HG03175 (cell line): ENCODE measurements at regions not wholly inside any gene's neighbourhood (a gene's known extent, or its start where the extent isn't known, plus 50 kb on each side); places are given as distances from the start of the nearest gene placed in this dataset.
"Not testable (repeated sequence)": the region's sequence is repeated elsewhere in the genome, so short reads cannot be mapped to it uniquely, and the experiment has no call there.

Source experiments
- ATAC-seq: cut with Tn5 transposase; IDR thresholded peaks from one replicate; pipeline ENCODE4 v1.9.1; 2021; ENCODE audit warnings: mild to moderate bottlenecking, moderate library complexity; ENCODE audit not compliant: unreplicated experiment

- no peak for ATAC-seq
These were observed 1360.1 kb downstream of the REEP3 start for GRCh38 chr10:64881257-64881656.

- no peak for ATAC-seq
These were observed 1375.4 kb downstream of the REEP3 start for GRCh38 chr10:64896582-64896981.

GRCh38 chr10:64906311-64906710, 1385.1 kb downstream of the REEP3 start:
- ATAC-seq = not testable (repeated sequence)

- ATAC-seq = not testable (repeated sequence)
These were observed 1403.1 kb downstream of the REEP3 start for GRCh38 chr10:64924306-64924705.

- no peak for ATAC-seq
These were observed 1430.8 kb downstream of the REEP3 start for GRCh38 chr10:64952042-64952441.

GRCh38 chr10:64956441-64956840, 1435.2 kb downstream of the REEP3 start:
- no peak for ATAC-seq

GRCh38 chr10:64959116-64959515, 1437.9 kb downstream of the REEP3 start:
- ATAC-seq = no peak

GRCh38 chr10:64959883-64960282, 1438.7 kb downstream of the REEP3 start:
- ATAC-seq = no peak

GRCh38 chr10:64973391-64973790, 1452.2 kb downstream of the REEP3 start:
- ATAC-seq = no peak

- ATAC-seq = no peak
These were observed 1454.9 kb downstream of the REEP3 start for GRCh38 chr10:64976150-64976549.

GRCh38 chr10:64977915-64978314, 1456.7 kb downstream of the REEP3 start:
- ATAC-seq = no peak

GRCh38 chr10:64996886-64997285, 1475.7 kb downstream of the REEP3 start:
- no peak for ATAC-seq

- ATAC-seq = no peak
These were observed 1489.6 kb downstream of the REEP3 start for GRCh38 chr10:65010845-65011244.

- no peak for ATAC-seq
These were observed 1496.3 kb downstream of the REEP3 start for GRCh38 chr10:65017523-65017922.

- ATAC-seq = no peak
These were observed 1503.7 kb downstream of the REEP3 start for GRCh38 chr10:65024886-65025285.

GRCh38 chr10:65030263-65030662, 1509.1 kb downstream of the REEP3 start:
- ATAC-seq = no peak

- ATAC-seq = no peak
These were observed 1511.9 kb downstream of the REEP3 start for GRCh38 chr10:65032867-65033769.

- no peak for ATAC-seq
These were observed 1512.8 kb downstream of the REEP3 start for GRCh38 chr10:65033957-65034356.

- no peak for ATAC-seq
These were observed 1519.6 kb downstream of the REEP3 start for GRCh38 chr10:65040796-65041195.

- ATAC-seq = no peak
These were observed 1520.1 kb downstream of the REEP3 start for GRCh38 chr10:65041307-65041706.

GRCh38 chr10:65042496-65042895, 1521.3 kb downstream of the REEP3 start:
- no peak for ATAC-seq

GRCh38 chr10:65046831-65047230, 1525.6 kb downstream of the REEP3 start:
- ATAC-seq = no peak

GRCh38 chr10:65052111-65052510, 1530.9 kb downstream of the REEP3 start:
- not testable (repeated sequence) for ATAC-seq
